ENCODE measurements at regions not wholly inside any gene's neighbourhood (a gene's known extent, or its start where the extent isn't known, plus 50 kb on each side); places are given as distances from the start of the nearest gene placed in this dataset.

DNA sequence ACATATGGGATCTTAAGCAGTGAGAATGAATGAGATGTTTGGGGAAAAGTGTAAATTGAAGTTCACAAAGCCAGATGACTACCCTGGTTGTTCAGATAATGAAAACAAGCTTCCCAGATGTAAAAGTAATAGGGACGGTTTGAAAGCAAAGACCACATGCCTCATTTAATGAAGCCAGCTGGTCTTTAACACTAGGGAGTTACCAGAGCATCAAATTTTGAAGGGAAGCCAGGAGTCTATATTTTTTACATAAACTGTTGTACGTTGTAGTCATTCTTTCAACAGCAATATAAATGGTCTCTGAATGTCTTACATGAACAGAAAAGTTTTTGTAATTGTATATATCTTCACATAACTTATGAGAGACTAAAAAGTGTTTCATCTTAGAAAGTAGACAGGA lies 2604.5 kb upstream of the PCDH20 start:
- TF ChIP-seq GATA2 (IDR thresholded peaks at IDR 0.05; ENCODE audit: low read depth, low read length): no peak
- TF ChIP-seq GATA3 (IDR thresholded peaks at IDR 0.05; ENCODE audit: low read depth, low read length): no peak
